ENCODE measurements at regions not wholly inside any gene's neighbourhood (a gene's known extent, or its start where the extent isn't known, plus 50 kb on each side); places are given as distances from the start of the nearest gene placed in this dataset.

- Histone ChIP-seq H3K36me3 (ENCODE audit: control insufficient read depth in 4 of 4, insufficient read depth in 4 of 4, low read length in 3 of 4) (no peaks in the 10 kb centered on the region), H3K27ac (ENCODE audit: insufficient read depth in 1 of 2, low read depth in 1 of 2, low read length in 2 of 2, poor library complexity in 1 of 2, severe bottlenecking in 2 of 2) (no peak overlapping the region), H3K27me3 (replicated peaks in 2 of 5; ENCODE audit: control insufficient read depth in 4 of 5, insufficient read depth in 5 of 5, low read length in 4 of 5) (no peaks in the 10 kb centered on the region), H3K4me3 (ENCODE audit: control insufficient read depth in 1 of 7, extremely low read depth in 1 of 7, insufficient read depth in 4 of 7, low read depth in 2 of 7, low read length in 6 of 7) (no peak overlapping the region), H3K4me1 (ENCODE audit: control extremely low read depth in 1 of 4, control insufficient read depth in 4 of 4, insufficient read depth in 4 of 4, low read length in 3 of 4) (no peaks in the 10 kb centered on the region), H3K9me3 (ENCODE audit: control extremely low read depth in 1 of 5, control insufficient read depth in 4 of 5, insufficient read depth in 2 of 5, low read depth in 1 of 5, low read length in 4 of 5) (no peaks in the 10 kb centered on the region)
- no peak for DNase-seq
- WGBS (ENCODE audit: insufficient coverage), result 60% methylated on average over 1 of the region's 3 CpGs
- CTCF ChIA-PET, result interaction anchor here (0.6 kb wide), 1 partner anchor 11 kb away, joined by 3 read pairs; no protein-coding TSS in a partner anchor
- POLR2A ChIA-PET, result no interaction called here
Measured at GRCh38 chr6:21354805-21355238, 238.7 kb upstream of the SOX4 start.

- CTCF ChIA-PET, result interaction anchor here (1.0 kb wide), 1 partner anchor 49 kb away, joined by 3 read pairs; no protein-coding TSS in a partner anchor
- Histone ChIP-seq H3K27me3 (replicated peaks in 2 of 5; ENCODE audit: control insufficient read depth in 4 of 5, insufficient read depth in 5 of 5, low read length in 4 of 5) (no peaks in the 10 kb centered on the region), H3K9me3 (ENCODE audit: control extremely low read depth in 1 of 5, control insufficient read depth in 4 of 5, insufficient read depth in 2 of 5, low read depth in 1 of 5, low read length in 4 of 5) (no peaks in the 10 kb centered on the region), H3K4me1 (ENCODE audit: control extremely low read depth in 1 of 4, control insufficient read depth in 4 of 4, insufficient read depth in 4 of 4, low read length in 3 of 4) (no peaks in the 10 kb centered on the region), H3K36me3 (ENCODE audit: control insufficient read depth in 4 of 4, insufficient read depth in 4 of 4, low read length in 3 of 4) (no peaks in the 10 kb centered on the region), H3K27ac (ENCODE audit: insufficient read depth in 1 of 2, low read depth in 1 of 2, low read length in 2 of 2, poor library complexity in 1 of 2, severe bottlenecking in 2 of 2) (no peak overlapping the region), H3K4me3 (ENCODE audit: control insufficient read depth in 1 of 7, extremely low read depth in 1 of 7, insufficient read depth in 4 of 7, low read depth in 2 of 7, low read length in 6 of 7) (no peak overlapping the region)
- no CpG with 5 or more reads among the region's 4 CpGs for WGBS (ENCODE audit: insufficient coverage)
- no peak for DNase-seq
- POLR2A ChIA-PET, result no interaction called here
Measured at GRCh38 chr6:21355638-21356037, 237.9 kb upstream of the SOX4 start.

DNA sequence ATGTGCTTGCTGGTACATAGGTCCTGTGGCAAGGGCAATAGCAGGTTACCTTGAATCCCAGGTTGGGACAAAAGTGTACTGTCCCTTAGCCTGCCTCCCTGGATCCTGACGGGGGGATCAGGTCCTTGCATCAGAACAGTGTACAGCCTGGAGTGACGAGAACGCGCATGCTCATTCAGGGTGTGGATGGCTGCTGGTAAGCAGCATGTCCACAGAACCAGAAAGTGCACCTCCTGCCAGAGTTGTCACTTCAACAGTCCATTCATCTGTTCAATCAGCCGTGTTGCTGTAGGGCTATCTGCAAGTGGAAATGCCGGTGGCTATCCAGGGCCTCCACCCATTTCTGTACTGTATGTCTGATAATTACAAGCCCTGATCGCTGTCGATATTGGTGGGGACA is 236.3 kb upstream of the SOX4 start:
- H3K4me3 ChIP-seq (ENCODE audit: control insufficient read depth in 1 of 7, extremely low read depth in 1 of 7, insufficient read depth in 4 of 7, low read depth in 2 of 7, low read length in 6 of 7), result no peak overlapping the region
- POLR2A ChIA-PET, result no interaction called here

GRCh38 chr6:21359926-21360325 is 233.6 kb upstream of the SOX4 start:
- no peak overlapping the region for H3K4me3 ChIP-seq (ENCODE audit: control insufficient read depth in 1 of 7, extremely low read depth in 1 of 7, insufficient read depth in 4 of 7, low read depth in 2 of 7, low read length in 6 of 7)
- H3K4me1 ChIP-seq (ENCODE audit: control extremely low read depth in 1 of 4, control insufficient read depth in 4 of 4, insufficient read depth in 4 of 4, low read length in 3 of 4), result no peaks in the 10 kb centered on the region
- no peaks in the 10 kb centered on the region for H3K27me3 ChIP-seq (replicated peaks in 2 of 5; ENCODE audit: control insufficient read depth in 4 of 5, insufficient read depth in 5 of 5, low read length in 4 of 5)
- ChIA-PET CTCF (no interaction called here), POLR2A (no interaction called here)
- H3K36me3 ChIP-seq (ENCODE audit: control insufficient read depth in 4 of 4, insufficient read depth in 4 of 4, low read length in 3 of 4), result no peaks in the 10 kb centered on the region
- WGBS (ENCODE audit: insufficient coverage), result 100% methylated on average over 2 of the region's 2 CpGs
- H3K9me3 ChIP-seq (ENCODE audit: control extremely low read depth in 1 of 5, control insufficient read depth in 4 of 5, insufficient read depth in 2 of 5, low read depth in 1 of 5, low read length in 4 of 5), result no peaks in the 10 kb centered on the region
- DNase-seq, result no peak
- H3K27ac ChIP-seq (ENCODE audit: insufficient read depth in 1 of 2, low read depth in 1 of 2, low read length in 2 of 2, poor library complexity in 1 of 2, severe bottlenecking in 2 of 2), result no peak overlapping the region

More for the DNA sequence above, 236.3 kb upstream of the SOX4 start:
- WGBS (ENCODE audit: insufficient coverage), result 94% methylated on average over 8 of the region's 8 CpGs
- H3K9me3 ChIP-seq (ENCODE audit: control extremely low read depth in 1 of 5, control insufficient read depth in 4 of 5, insufficient read depth in 2 of 5, low read depth in 1 of 5, low read length in 4 of 5), result no peaks in the 10 kb centered on the region
- H3K4me1 ChIP-seq (ENCODE audit: control extremely low read depth in 1 of 4, control insufficient read depth in 4 of 4, insufficient read depth in 4 of 4, low read length in 3 of 4), result no peaks in the 10 kb centered on the region
- no peaks in the 10 kb centered on the region for H3K36me3 ChIP-seq (ENCODE audit: control insufficient read depth in 4 of 4, insufficient read depth in 4 of 4, low read length in 3 of 4)
- H3K27me3 ChIP-seq (replicated peaks in 2 of 5; ENCODE audit: control insufficient read depth in 4 of 5, insufficient read depth in 5 of 5, low read length in 4 of 5), result no peaks in the 10 kb centered on the region
- no peak overlapping the region for H3K27ac ChIP-seq (ENCODE audit: insufficient read depth in 1 of 2, low read depth in 1 of 2, low read length in 2 of 2, poor library complexity in 1 of 2, severe bottlenecking in 2 of 2)
- DNase-seq, result no peak
- CTCF ChIA-PET, result no interaction called here

DNA sequence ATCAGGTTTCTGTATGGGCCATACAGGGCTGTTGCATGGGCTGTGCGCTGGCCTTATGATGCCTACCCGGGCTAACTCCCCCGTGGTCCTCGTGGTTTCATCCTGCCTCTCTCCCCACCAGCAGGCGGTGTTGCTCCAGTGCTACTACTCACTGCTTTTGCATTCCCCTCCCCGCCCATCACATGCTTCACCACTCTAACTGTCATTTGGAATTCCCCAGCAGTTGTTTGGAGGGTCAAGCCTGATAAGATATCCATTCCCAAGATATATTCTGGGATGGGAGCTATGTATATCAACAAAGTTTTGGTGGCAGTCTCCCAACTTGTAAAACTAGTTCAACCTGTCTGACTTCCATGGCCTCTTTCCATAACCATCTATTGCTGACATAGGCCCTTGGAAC is 233.2 kb upstream of the SOX4 start:
- no peaks in the 10 kb centered on the region for H3K9me3 ChIP-seq (ENCODE audit: control extremely low read depth in 1 of 5, control insufficient read depth in 4 of 5, insufficient read depth in 2 of 5, low read depth in 1 of 5, low read length in 4 of 5)
- ChIA-PET CTCF (no interaction called here), POLR2A (no interaction called here)
- no peaks in the 10 kb centered on the region for H3K36me3 ChIP-seq (ENCODE audit: control insufficient read depth in 4 of 4, insufficient read depth in 4 of 4, low read length in 3 of 4)
- WGBS (ENCODE audit: insufficient coverage), result 99% methylated on average over 5 of the region's 6 CpGs
- H3K27ac ChIP-seq (ENCODE audit: insufficient read depth in 1 of 2, low read depth in 1 of 2, low read length in 2 of 2, poor library complexity in 1 of 2, severe bottlenecking in 2 of 2), result no peak overlapping the region
- no peak overlapping the region for H3K4me3 ChIP-seq (ENCODE audit: control insufficient read depth in 1 of 7, extremely low read depth in 1 of 7, insufficient read depth in 4 of 7, low read depth in 2 of 7, low read length in 6 of 7)
- no peaks in the 10 kb centered on the region for H3K27me3 ChIP-seq (replicated peaks in 2 of 5; ENCODE audit: control insufficient read depth in 4 of 5, insufficient read depth in 5 of 5, low read length in 4 of 5)
- no peak for DNase-seq
- H3K4me1 ChIP-seq (ENCODE audit: control extremely low read depth in 1 of 4, control insufficient read depth in 4 of 4, insufficient read depth in 4 of 4, low read length in 3 of 4), result no peaks in the 10 kb centered on the region

DNA sequence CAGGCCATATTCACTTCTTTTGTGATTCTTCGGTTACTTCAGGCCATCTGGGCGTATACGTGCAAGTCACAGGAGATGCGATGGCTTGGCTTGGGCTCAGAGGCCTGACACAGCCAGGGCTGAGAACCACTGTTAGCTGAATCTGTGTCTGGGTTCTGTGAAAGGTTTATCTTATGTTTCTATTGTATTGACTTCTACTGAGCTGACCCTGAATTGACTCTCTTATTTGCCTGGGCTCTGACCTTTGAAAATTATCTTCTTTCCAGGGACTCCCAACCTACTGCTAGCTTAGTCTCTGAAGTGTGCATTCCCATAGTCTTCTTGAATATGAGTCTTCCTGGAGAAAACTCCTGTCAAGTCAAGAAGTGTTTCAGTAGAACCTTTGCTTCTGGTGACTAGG is 226.4 kb upstream of the SOX4 start:
- Histone ChIP-seq H3K4me3 (ENCODE audit: control insufficient read depth in 1 of 7, extremely low read depth in 1 of 7, insufficient read depth in 4 of 7, low read depth in 2 of 7, low read length in 6 of 7) (no peak overlapping the region), H3K36me3 (ENCODE audit: control insufficient read depth in 4 of 4, insufficient read depth in 4 of 4, low read length in 3 of 4) (no peaks in the 10 kb centered on the region), H3K27ac (ENCODE audit: insufficient read depth in 1 of 2, low read depth in 1 of 2, low read length in 2 of 2, poor library complexity in 1 of 2, severe bottlenecking in 2 of 2) (no peak overlapping the region), H3K4me1 (ENCODE audit: control extremely low read depth in 1 of 4, control insufficient read depth in 4 of 4, insufficient read depth in 4 of 4, low read length in 3 of 4) (no peaks in the 10 kb centered on the region), H3K9me3 (ENCODE audit: control extremely low read depth in 1 of 5, control insufficient read depth in 4 of 5, insufficient read depth in 2 of 5, low read depth in 1 of 5, low read length in 4 of 5) (no peaks in the 10 kb centered on the region), H3K27me3 (replicated peaks in 2 of 5; ENCODE audit: control insufficient read depth in 4 of 5, insufficient read depth in 5 of 5, low read length in 4 of 5) (no peaks in the 10 kb centered on the region)
- ChIA-PET POLR2A (no interaction called here), CTCF (interaction anchor here (0.5 kb wide), 1 partner anchor 58 kb away, joined by 4 read pairs; no protein-coding TSS in a partner anchor)
- DNase-seq, result no peak
- WGBS (ENCODE audit: insufficient coverage), result 97% methylated on average over 4 of the region's 4 CpGs

DNA sequence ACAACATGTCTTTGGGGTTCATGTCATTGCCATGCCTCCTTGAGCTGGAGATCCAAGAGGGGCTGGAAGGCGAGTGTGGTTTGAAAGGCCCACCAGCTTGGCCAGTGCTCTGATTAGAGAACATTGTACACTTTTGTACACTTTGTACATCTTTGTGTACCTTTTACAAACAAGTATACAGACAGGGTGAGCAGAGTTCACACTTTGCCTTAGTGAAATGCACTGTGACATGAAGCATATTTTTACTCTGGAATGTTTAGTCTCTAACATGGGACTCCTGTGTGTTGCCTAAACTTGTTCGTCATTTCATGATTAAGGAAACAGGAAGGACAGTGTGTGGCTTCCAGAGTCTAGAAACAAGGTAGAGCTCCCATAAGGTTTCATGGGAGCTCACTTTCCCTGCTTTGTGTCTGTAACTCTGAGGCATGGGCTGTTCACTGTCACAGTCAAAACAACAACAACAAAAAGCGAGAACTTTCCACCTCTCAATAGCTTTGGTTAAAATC is 225.8 kb upstream of the SOX4 start:
- 100% methylated on average over 2 of the region's 3 CpGs for WGBS (ENCODE audit: insufficient coverage)
- H3K4me1 ChIP-seq (ENCODE audit: control extremely low read depth in 1 of 4, control insufficient read depth in 4 of 4, insufficient read depth in 4 of 4, low read length in 3 of 4), result no peaks in the 10 kb centered on the region
- H3K4me3 ChIP-seq (ENCODE audit: control insufficient read depth in 1 of 7, extremely low read depth in 1 of 7, insufficient read depth in 4 of 7, low read depth in 2 of 7, low read length in 6 of 7), result no peak overlapping the region
- no peaks in the 10 kb centered on the region for H3K36me3 ChIP-seq (ENCODE audit: control insufficient read depth in 4 of 4, insufficient read depth in 4 of 4, low read length in 3 of 4)
- CTCF ChIA-PET, result interaction anchor here (0.5 kb wide), 1 partner anchor 58 kb away, joined by 4 read pairs; no protein-coding TSS in a partner anchor
- no peaks in the 10 kb centered on the region for H3K9me3 ChIP-seq (ENCODE audit: control extremely low read depth in 1 of 5, control insufficient read depth in 4 of 5, insufficient read depth in 2 of 5, low read depth in 1 of 5, low read length in 4 of 5)
- DNase-seq, result no peak
- POLR2A ChIA-PET, result no interaction called here
- no peak overlapping the region for H3K27ac ChIP-seq (ENCODE audit: insufficient read depth in 1 of 2, low read depth in 1 of 2, low read length in 2 of 2, poor library complexity in 1 of 2, severe bottlenecking in 2 of 2)
- no peaks in the 10 kb centered on the region for H3K27me3 ChIP-seq (replicated peaks in 2 of 5; ENCODE audit: control insufficient read depth in 4 of 5, insufficient read depth in 5 of 5, low read length in 4 of 5)
